Stomach (tissue), 8 donors: ENCODE measurements at regions not wholly inside any gene's neighbourhood (a gene's known extent, or its start where the extent isn't known, plus 50 kb on each side); places are given as distances from the start of the nearest gene placed in this dataset.
"Not testable (repeated sequence)": the region's sequence is repeated elsewhere in the genome, so short reads cannot be mapped to it uniquely, and the experiment has no call there.

ENCODE experiments used
- DNase-seq, 2 donors: peaks; one replicate each; pipeline versions ENCODE4 v3.0.0 to v3.0.0-alpha.2; 2013 to 2019
- H3K27ac ChIP-seq, 5 donors: fragments of 200-600 bp in 4 of 5; sonication (generic) in 4 of 5; one replicate each; pipeline ENCODE4 v1.5.1; 2013 to 2019; ENCODE audit warnings: mild to moderate bottlenecking in 1 of 5, moderate library complexity in 1 of 5
- H3K27me3 ChIP-seq, 3 donors: fragments of 200-600 bp; sonication (generic); one replicate each; pipeline ENCODE4 v1.5.1; 2017 to 2019; ENCODE audit warnings: mixed run types in 1 of 3
- H3K36me3 ChIP-seq, 4 donors: fragments of 200-600 bp; sonication (generic); 1 replicate in 3 of 4; 2 replicates in 1 of 4; pipeline ENCODE4 v1.5.1; 2016 to 2019
- H3K4me1 ChIP-seq, 4 donors: fragments of 200-600 bp; sonication (generic); one replicate each; pipeline ENCODE4 v1.5.1; 2016 to 2019
- H3K4me3 ChIP-seq, 4 donors: fragments of 200-600 bp; sonication (generic) in 3 of 4; one replicate each; pipeline ENCODE4 v1.5.1; 2016 to 2019; ENCODE audit warnings: mild to moderate bottlenecking in 1 of 4
- H3K9me3 ChIP-seq, 4 donors: fragments of 200-600 bp; sonication (generic); one replicate each; pipeline ENCODE4 v1.5.1; 2016 to 2019
- CTCF ChIP-seq, 7 experiments: fragments of 450-650 bp in 4 of 7; fragments of 200-600 bp in 3 of 7; sonication (generic) in 3 of 7; IDR thresholded peaks; one replicate each; pipeline ENCODE4 v1.5.1; 2016 to 2019; ENCODE audit warnings: antibody characterized with exemption in 7 of 7, control low read depth in 2 of 7, mild to moderate bottlenecking in 1 of 7
- EP300 ChIP-seq: sonication (generic); formaldehyde crosslinking; IDR thresholded peaks from one replicate; pipeline ENCODE4 v1.6.1; 2017; ENCODE audit warnings: antibody characterized with exemption
- POLR2A ChIP-seq, 4 donors: fragments of 450-650 bp; IDR thresholded peaks; one replicate each; pipeline ENCODE4 v1.6.1; 2016; ENCODE audit warnings: antibody characterized with exemption in 4 of 4, control low read depth in 2 of 4, mild to moderate bottlenecking in 1 of 4, moderate library complexity in 1 of 4
- POLR2AphosphoS5 ChIP-seq, 3 donors: sonication (generic); formaldehyde crosslinking; IDR thresholded peaks; one replicate each; pipeline ENCODE4 v1.6.1; 2016; ENCODE audit warnings: antibody characterized with exemption in 3 of 3
- WGBS, 5 donors: extraction: QIAGEN DNeasy Blood & Tissue Kit in 3 of 5; methylation state at CpG; one replicate each; pipeline versions ENCODE4 v1.1.5 to v1.1.7; 2013 to 2018; 5-methylcytosine and 5-hydroxymethylcytosine counted together
- intact Hi-C: fragments of 100-400 bp; cut with DNase I; formaldehyde crosslinking; loops from one replicate; pipeline ENCODE4 v1.15.1; 2023; ENCODE audit warnings: low total_unique reads
- donor health status: healthy with polysubstance abuse.
- donor health status: Bipolar disorder and iron deficiency.
- donor health status: healthy.

GRCh38 chr3:177353140-177353539 is 155.9 kb upstream of the TBL1XR1 start:
- WGBS, 5 donors, result 80 to 97% (median 94%) methylated on average over 8 of the region's 8 CpGs
- TF ChIP-seq EP300 (no peak), POLR2A (IDR thresholded peaks at IDR 0.05) (no peak), CTCF (IDR thresholded peaks at IDR 0.05) (no peak), POLR2AphosphoS5 (IDR thresholded peaks at IDR 0.05) (no peak)
- Histone ChIP-seq H3K9me3 (no peaks in the 10 kb centered on the region), H3K4me3 (no peak overlapping the region), H3K36me3 (no peaks in the 10 kb centered on the region), H3K4me1 (peaks cover 21 to 80% (median 25%) of the 10 kb centered on the region in 4 donors), H3K27me3 (no peaks in the 10 kb centered on the region), H3K27ac (no peak overlapping the region)
- DNase-seq, result no peak
- intact Hi-C loops, result no loop called here

GRCh38 chr3:177353879-177354278 is 156.6 kb upstream of the TBL1XR1 start:
- intact Hi-C loops, DNase-seq, H3K9me3 ChIP-seq, H3K36me3 ChIP-seq, H3K27me3 ChIP-seq, H3K4me3 ChIP-seq, H3K27ac ChIP-seq: not testable (repeated sequence)
- H3K4me1 ChIP-seq, result peaks cover 28 to 80% (median 32%) of the 10 kb centered on the region in 4 donors
- 93 to 100% (median 96%) methylated on average over 3 of the region's 3 CpGs for WGBS, 5 donors

- Histone ChIP-seq H3K4me3 (no peak overlapping the region), H3K36me3 (no peaks in the 10 kb centered on the region), H3K4me1 (peaks cover 29 to 81% (median 38%) of the 10 kb centered on the region in 4 donors), H3K27ac (peak overlapping the region in 1 of 5 donors; percentile 91), H3K9me3 (no peaks in the 10 kb centered on the region), H3K27me3 (no peaks in the 10 kb centered on the region)
- DNase-seq, result no peak
- TF ChIP-seq EP300 (no peak), POLR2AphosphoS5 (IDR thresholded peaks at IDR 0.05) (peak in 1 of 3 donors; percentile 13)
- intact Hi-C loops, result no loop called here
- WGBS, 5 donors, result 30 to 67% (median 58%) methylated on average over 4 of the region's 4 CpGs
Observed at GRCh38 chr3:177354466-177354865, 157.2 kb upstream of the TBL1XR1 start.

- no peak for TF ChIP-seq POLR2A (IDR thresholded peaks at IDR 0.05)
- TF ChIP-seq EP300, result no peak
- no peak for TF ChIP-seq CTCF (IDR thresholded peaks at IDR 0.05)
- TF ChIP-seq POLR2AphosphoS5 (IDR thresholded peaks at IDR 0.05), result no peak
- H3K36me3 ChIP-seq, result no peaks in the 10 kb centered on the region
- no peak overlapping the region for H3K4me3 ChIP-seq
- WGBS, 5 donors, result 88 to 95% (median 92%) methylated on average over 3 of the region's 3 CpGs
- intact Hi-C loops, result loop anchor here (5.0 kb wide), 1 partner anchor 154 kb away; no protein-coding TSS in a partner anchor
- H3K4me1 ChIP-seq, result peaks cover 43 to 83% (median 45%) of the 10 kb centered on the region in 4 donors
- no peaks in the 10 kb centered on the region for H3K27me3 ChIP-seq
- peak overlapping the region in 4 of 5 donors; percentile 86 to 92 (median 90) for H3K27ac ChIP-seq
- no peaks in the 10 kb centered on the region for H3K9me3 ChIP-seq
- DNase-seq, result no peak
Observed at GRCh38 chr3:177356113-177356512, 158.8 kb upstream of the TBL1XR1 start.

GRCh38 chr3:177356952-177357351 is 159.7 kb upstream of the TBL1XR1 start:
- Histone ChIP-seq H3K36me3 (no peaks in the 10 kb centered on the region), H3K9me3 (no peaks in the 10 kb centered on the region), H3K27me3 (no peaks in the 10 kb centered on the region), H3K4me1 (peaks cover 47 to 83% (median 52%) of the 10 kb centered on the region in 4 donors), H3K27ac (peak overlapping the region; percentile 57 to 92 (median 90)), H3K4me3 (no peak overlapping the region)
- TF ChIP-seq CTCF (IDR thresholded peaks at IDR 0.05), result no peak
- TF ChIP-seq EP300, result no peak
- no peak for TF ChIP-seq POLR2AphosphoS5 (IDR thresholded peaks at IDR 0.05)
- TF ChIP-seq POLR2A (IDR thresholded peaks at IDR 0.05), result no peak
- DNase-seq, result no peak
- intact Hi-C loops, result loop anchor here (5.0 kb wide), 1 partner anchor 155 kb away; no protein-coding TSS in a partner anchor
